Lung (tissue), 11 donors: ENCODE measurements at regions not wholly inside any gene's neighbourhood (a gene's known extent, or its start where the extent isn't known, plus 50 kb on each side); places are given as distances from the start of the nearest gene placed in this dataset.

Experiments
- ATAC-seq: fragments of 200-7000 bp; cut with Tn5 transposase; one replicate; pipeline ENCODE4 v1.9.1; 2020; ENCODE audit warnings: moderate number of reproducible peaks; ENCODE audit not compliant: insufficient read depth, low FRiP score
- DNase-seq, 3 donors: peaks; one replicate each; pipeline ENCODE4 v3.0.0-alpha.2; 2013 to 2017
- H3K27ac ChIP-seq, 2 donors: one replicate each; pipeline ENCODE4 v1.5.1; 2013; ENCODE audit warnings: mild to moderate bottlenecking in 2 of 2, moderate library complexity in 2 of 2, control low read depth in 1 of 2, inconsistent platforms in 1 of 2, low read depth in 1 of 2, low read length in 1 of 2
- H3K27me3 ChIP-seq, 3 donors: one replicate each; pipeline ENCODE4 v1.5.1; 2013; ENCODE audit warnings: low read length in 2 of 3; ENCODE audit not compliant: control insufficient read depth in 3 of 3, insufficient read depth in 3 of 3
- H3K36me3 ChIP-seq, 4 donors: one replicate each; pipeline ENCODE4 v1.5.1; 2013; ENCODE audit warnings: low read length in 4 of 4, mild to moderate bottlenecking in 1 of 4, moderate library complexity in 1 of 4; ENCODE audit not compliant: control insufficient read depth in 4 of 4, insufficient read depth in 4 of 4
- H3K4me1 ChIP-seq, 5 donors: one replicate each; pipeline ENCODE4 v1.5.1; 2013; ENCODE audit warnings: low read length in 5 of 5, mild to moderate bottlenecking in 2 of 5, moderate library complexity in 1 of 5; ENCODE audit not compliant: control insufficient read depth in 5 of 5, insufficient read depth in 5 of 5
- H3K4me3 ChIP-seq: one replicate; pipeline ENCODE4 v1.5.1; 2013; ENCODE audit warnings: mild to moderate bottlenecking, control low read depth, moderate library complexity
- H3K9ac ChIP-seq, 2 donors: one replicate each; pipeline ENCODE4 v1.5.1; 2013; ENCODE audit warnings: low read length in 2 of 2, control low read depth in 1 of 2; ENCODE audit not compliant: insufficient read depth in 1 of 2
- H3K9me3 ChIP-seq, 4 donors: one replicate each; pipeline ENCODE4 v1.5.1; 2013; ENCODE audit warnings: low read length in 3 of 4, mild to moderate bottlenecking in 1 of 4, moderate library complexity in 1 of 4; ENCODE audit not compliant: control insufficient read depth in 4 of 4, insufficient read depth in 3 of 4
- CTCF ChIP-seq: IDR thresholded peaks from 2 replicates; pipeline ENCODE4 v1.5.1; 2012; ENCODE audit warnings: mild to moderate bottlenecking; ENCODE audit errors: control extremely low read depth, extremely low read depth
- WGBS, 2 donors: extraction: QIAGEN DNeasy Blood & Tissue Kit; methylation state at CpG; one replicate each; pipeline ENCODE4 v1.1.7; 2013; 5-methylcytosine and 5-hydroxymethylcytosine counted together
- donor health status: control.
- donor health status: control.
- donor health status: Bipolar disorder and iron deficiency.
- donor health status: healthy.
- donor health status: DM: yes; HTN: yes; CAD: no.

GRCh38 chr11:87604350-87604749 lies 566.6 kb downstream of the TMEM135 start:
- H3K27me3 ChIP-seq, result no peaks in the 10 kb centered on the region
- H3K9me3 ChIP-seq, result peaks cover 0 to 4% (median 0%) of the 10 kb centered on the region in 4 donors
- no peak overlapping the region for H3K9ac ChIP-seq
- no peaks in the 10 kb centered on the region for H3K4me1 ChIP-seq
- no peak overlapping the region for H3K4me3 ChIP-seq
- H3K27ac ChIP-seq, result no peak overlapping the region
- TF ChIP-seq CTCF, result no peak
- ATAC-seq (no peak), DNase-seq (no peak)
- H3K36me3 ChIP-seq, result no peaks in the 10 kb centered on the region

- DNase-seq (no peak), ATAC-seq (no peak)
- no peak overlapping the region for H3K27ac ChIP-seq
- no peaks in the 10 kb centered on the region for H3K27me3 ChIP-seq
- TF ChIP-seq CTCF, result no peak
- peaks cover 0 to 4% (median 0%) of the 10 kb centered on the region in 4 donors for H3K9me3 ChIP-seq
- WGBS, 2 donors, result 85 to 96% methylated on average over 2 of the region's 2 CpGs
- no peak overlapping the region for H3K4me3 ChIP-seq
- no peak overlapping the region for H3K9ac ChIP-seq
- H3K36me3 ChIP-seq, result no peaks in the 10 kb centered on the region
- no peaks in the 10 kb centered on the region for H3K4me1 ChIP-seq
Measured at GRCh38 chr11:87603887-87604286, 566.2 kb downstream of the TMEM135 start.

- Histone ChIP-seq H3K36me3 (no peaks in the 10 kb centered on the region), H3K9me3 (peaks cover 0 to 4% (median 0%) of the 10 kb centered on the region in 4 donors), H3K27ac (no peak overlapping the region), H3K27me3 (no peaks in the 10 kb centered on the region), H3K9ac (no peak overlapping the region), H3K4me3 (no peak overlapping the region), H3K4me1 (no peaks in the 10 kb centered on the region)
- no peak for TF ChIP-seq CTCF
- ATAC-seq (no peak), DNase-seq (no peak)
- WGBS, 2 donors, result 91 to 97% methylated on average over 1 of the region's 1 CpG
Measured at GRCh38 chr11:87602776-87603175, 565.0 kb downstream of the TMEM135 start.

GRCh38 chr11:87600938-87601337 lies 563.2 kb downstream of the TMEM135 start:
- Histone ChIP-seq H3K4me1 (no peaks in the 10 kb centered on the region), H3K27ac (no peak overlapping the region), H3K9ac (no peak overlapping the region), H3K27me3 (no peaks in the 10 kb centered on the region), H3K36me3 (no peaks in the 10 kb centered on the region), H3K4me3 (no peak overlapping the region), H3K9me3 (peaks cover 0 to 4% (median 0%) of the 10 kb centered on the region in 4 donors)
- ATAC-seq, result no peak
- no peak for DNase-seq
- no peak for TF ChIP-seq CTCF
- 61 to 79% methylated on average over 4 of the region's 4 CpGs for WGBS, 2 donors
